CD4-positive, alpha-beta T cell (primary cell): ENCODE measurements at regions not wholly inside any gene's neighbourhood (a gene's known extent, or its start where the extent isn't known, plus 50 kb on each side); places are given as distances from the start of the nearest gene placed in this dataset.
"Not testable (repeated sequence)": the region's sequence is repeated elsewhere in the genome, so short reads cannot be mapped to it uniquely, and the experiment has no call there.

Source experiments
- ATAC-seq: fragments of 200-7000 bp; cut with Tn5 transposase; one replicate; pipeline ENCODE4 v1.10.0; 2022; ENCODE audit warnings: mild to moderate bottlenecking; ENCODE audit not compliant: poor library complexity
- CTCF ChIA-PET: fragments of 350-600 bp; sonication (Branson Sonifier 250); formaldehyde crosslinking; loops from one replicate; lab custom pipeline; 2021; ENCODE audit warnings: antibody characterized with exemption, inconsistent platforms; lab: Charles Lee
- POLR2A ChIA-PET: fragments of 350-600 bp; sonication (Branson Sonifier 250); formaldehyde crosslinking; loops from one replicate; lab custom pipeline; 2021; ENCODE audit warnings: antibody characterized with exemption, inconsistent platforms; lab: Charles Lee
- DNase-seq, 14 experiments: peaks; one replicate each; pipeline ENCODE4 v3.0.0-alpha.2; 2013 to 2020; ENCODE audit warnings: mixed read lengths in 2 of 14
- H3K27ac ChIP-seq, 2 donors: one replicate each; pipeline versions ENCODE4 v1.5.1 to v1.7.0; 2013; ENCODE audit warnings: low read length in 2 of 2, low read depth in 1 of 2, mild to moderate bottlenecking in 1 of 2
- H3K27me3 ChIP-seq, 2 experiments: 1 replicate in 1 of 2; 2 replicates in 1 of 2; pipeline versions ENCODE4 v1.6.1 to v1.7.0; 2013; ENCODE audit warnings: low read length in 2 of 2, control low read depth in 1 of 2, mild to moderate bottlenecking in 1 of 2, moderate library complexity in 1 of 2; ENCODE audit not compliant: insufficient read depth in 2 of 2, control insufficient read depth in 1 of 2
- H3K36me3 ChIP-seq: one replicate; pipeline ENCODE4 v1.6.1; 2013; ENCODE audit warnings: low read length, control low read depth; ENCODE audit not compliant: insufficient read depth
- H3K4me1 ChIP-seq: one replicate; pipeline ENCODE4 v1.6.1; 2013; ENCODE audit warnings: low read length, control low read depth; ENCODE audit not compliant: insufficient read depth
- H3K4me3 ChIP-seq: one replicate; pipeline ENCODE4 v1.5.1; 2013; ENCODE audit warnings: mild to moderate bottlenecking, low read length, moderate library complexity
- H3K9me3 ChIP-seq, 2 experiments: 1 replicate in 1 of 2; 2 replicates in 1 of 2; pipeline versions ENCODE4 v1.6.1 to v1.7.0; 2013; ENCODE audit warnings: low read length in 2 of 2, mild to moderate bottlenecking in 2 of 2, control low read depth in 1 of 2, moderate library complexity in 1 of 2; ENCODE audit not compliant: control insufficient read depth in 1 of 2, insufficient read depth in 1 of 2
- H3K27ac Mint-ChIP-seq: one replicate; pipeline ENCODE4 v1.8.0; 2020; ENCODE audit warnings: mixed read lengths
- H3K27me3 Mint-ChIP-seq: one replicate; pipeline ENCODE4 v1.8.0; 2021; ENCODE audit warnings: mixed read lengths
- H3K36me3 Mint-ChIP-seq: one replicate; pipeline ENCODE4 v1.8.0; 2021; ENCODE audit warnings: low read depth, mixed read lengths
- H3K4me1 Mint-ChIP-seq: one replicate; pipeline ENCODE4 v1.8.0; 2021; ENCODE audit warnings: low read depth, mixed read lengths
- H3K4me3 Mint-ChIP-seq: one replicate; pipeline ENCODE4 v1.8.0; 2020; ENCODE audit warnings: mild to moderate bottlenecking, mixed read lengths
- H3K9me3 Mint-ChIP-seq: one replicate; pipeline ENCODE4 v1.8.0; 2020; ENCODE audit warnings: mixed read lengths
- CTCF ChIP-seq: fragments of 200-600 bp; IDR thresholded peaks from one replicate; pipeline ENCODE4 v1.8.0; 2022; ENCODE audit warnings: antibody characterized with exemption, mild to moderate bottlenecking
- intact Hi-C, 2 experiments: fragments of 100-400 bp; cut with DNase I in 1 of 2; cut with micrococcal nuclease in 1 of 2; formaldehyde crosslinking; loops; one replicate each; pipeline versions ENCODE4 v1.15.1 to v1.9.0; 2023 to 2025; cut with DNase I, micrococcal nuclease

- no peaks in the 10 kb centered on the region for H3K36me3 ChIP-seq
- no peak overlapping the region for H3K27ac ChIP-seq
- ChIA-PET POLR2A (no interaction called here), CTCF (no interaction called here)
- TF ChIP-seq CTCF = no peak
- intact Hi-C loops = no loop called here
- ATAC-seq (no peak), DNase-seq (no peak)
- H3K4me1 ChIP-seq = no peaks in the 10 kb centered on the region
- Mint-ChIP-seq H3K4me3 (no peak overlapping the region), H3K36me3 (no peaks in the 10 kb centered on the region), H3K27me3 (peaks cover 4% of the 10 kb centered on the region), H3K27ac (no peak overlapping the region), H3K9me3 (no peaks in the 10 kb centered on the region), H3K4me1 (no peaks in the 10 kb centered on the region)
- no peak overlapping the region for H3K4me3 ChIP-seq
- no peaks in the 10 kb centered on the region for H3K27me3 ChIP-seq
- H3K9me3 ChIP-seq = no peaks in the 10 kb centered on the region
Measured at GRCh38 chr1:5125208-5125607, 470.8 kb downstream of the AJAP1 start.

DNA sequence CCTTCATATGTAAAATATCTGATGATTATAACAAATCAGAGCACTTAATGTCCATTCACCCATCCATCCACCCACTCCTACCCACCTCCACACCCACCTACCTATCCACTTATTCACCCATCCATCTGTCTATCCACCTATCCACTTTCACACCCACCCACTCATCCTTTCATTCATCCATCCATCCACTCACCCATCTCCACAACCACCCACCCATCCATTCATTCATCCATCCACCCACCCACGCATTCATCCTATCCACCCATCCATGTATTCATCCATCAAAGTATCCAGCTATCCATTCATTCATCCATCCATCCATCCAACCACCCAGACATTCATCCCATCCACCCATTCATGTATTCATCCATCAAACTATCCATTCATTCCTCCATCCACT, 466.1 kb downstream of the AJAP1 start:
- no peaks in the 10 kb centered on the region for H3K9me3 ChIP-seq
- Mint-ChIP-seq H3K36me3 (no peaks in the 10 kb centered on the region), H3K4me3 (no peak overlapping the region), H3K4me1 (no peaks in the 10 kb centered on the region), H3K27me3 (no peaks in the 10 kb centered on the region), H3K27ac (no peak overlapping the region), H3K9me3 (no peaks in the 10 kb centered on the region)
- H3K27me3 ChIP-seq = no peaks in the 10 kb centered on the region
- no peaks in the 10 kb centered on the region for H3K4me1 ChIP-seq
- ChIA-PET CTCF (interaction anchor here (0.6 kb wide), 2 partner anchors 305 to 329 kb away, joined by 3 read pairs; no protein-coding TSS in a partner anchor), POLR2A (no interaction called here)
- H3K27ac ChIP-seq = no peak overlapping the region
- intact Hi-C loops = no loop called here
- DNase-seq (no peak), ATAC-seq (no peak)
- TF ChIP-seq CTCF = no peak
- no peaks in the 10 kb centered on the region for H3K36me3 ChIP-seq
- no peak overlapping the region for H3K4me3 ChIP-seq

GRCh38 chr1:5119366-5120234, 465.2 kb downstream of the AJAP1 start:
- ChIA-PET CTCF (interaction anchor here (0.6 kb wide), 1 partner anchor 329 kb away, joined by 3 read pairs; no protein-coding TSS in a partner anchor), POLR2A (no interaction called here)
- Mint-ChIP-seq H3K4me3 (no peak overlapping the region), H3K27ac (no peak overlapping the region), H3K36me3 (no peaks in the 10 kb centered on the region), H3K9me3 (no peaks in the 10 kb centered on the region), H3K27me3 (no peaks in the 10 kb centered on the region), H3K4me1 (no peaks in the 10 kb centered on the region)
- Histone ChIP-seq H3K4me3 (no peak overlapping the region), H3K4me1 (no peaks in the 10 kb centered on the region), H3K27me3 (no peaks in the 10 kb centered on the region), H3K27ac (no peak overlapping the region), H3K9me3 (no peaks in the 10 kb centered on the region), H3K36me3 (no peaks in the 10 kb centered on the region)
- DNase-seq (no peak), ATAC-seq (no peak)
- no peak for TF ChIP-seq CTCF
- intact Hi-C loops = no loop called here

- H3K9me3 Mint-ChIP-seq, H3K4me3 Mint-ChIP-seq, H3K36me3 Mint-ChIP-seq, H3K27ac ChIP-seq, H3K27me3 Mint-ChIP-seq, H3K4me1 Mint-ChIP-seq, POLR2A ChIA-PET, H3K4me3 ChIP-seq, DNase-seq, CTCF ChIA-PET, H3K27me3 ChIP-seq, H3K9me3 ChIP-seq, ATAC-seq, H3K4me1 ChIP-seq, intact Hi-C loops, H3K27ac Mint-ChIP-seq, H3K36me3 ChIP-seq: not testable (repeated sequence)
Measured at GRCh38 chr1:5118771-5119170, 464.4 kb downstream of the AJAP1 start.

GRCh38 chr1:5118292-5118691, 463.9 kb downstream of the AJAP1 start:
- DNase-seq, H3K9me3 ChIP-seq, H3K27ac Mint-ChIP-seq, H3K4me1 Mint-ChIP-seq, ATAC-seq, H3K36me3 Mint-ChIP-seq, H3K27me3 ChIP-seq, H3K4me3 ChIP-seq, H3K27me3 Mint-ChIP-seq, H3K4me3 Mint-ChIP-seq, POLR2A ChIA-PET, H3K9me3 Mint-ChIP-seq, H3K27ac ChIP-seq, H3K4me1 ChIP-seq, H3K36me3 ChIP-seq, CTCF ChIA-PET, intact Hi-C loops: not testable (repeated sequence)
